H1 (cell line): ENCODE measurements at regions not wholly inside any gene's neighbourhood (a gene's known extent, or its start where the extent isn't known, plus 50 kb on each side); places are given as distances from the start of the nearest gene placed in this dataset.

Source experiments
- CTCF ChIA-PET: fragments of 300-600 bp; sonication (Branson Sonifier 250); formaldehyde crosslinking; loops from one replicate; lab custom pipeline; 2021; ENCODE audit not compliant: partially characterized antibody; lab: Charles Lee
- POLR2A ChIA-PET: fragments of 300-600 bp; sonication (Branson Sonifier 250); formaldehyde crosslinking; loops from one replicate; lab custom pipeline; 2021; ENCODE audit warnings: inconsistent platforms; ENCODE audit not compliant: partially characterized antibody; lab: Charles Lee
- DNase-seq, 2 experiments: peaks; one replicate each; pipeline versions ENCODE4 v3.0.0 to v3.0.0-alpha.2; 2010 to 2022; ENCODE audit warnings: low spot score in 2 of 2, low read depth in 1 of 2, mixed read lengths in 1 of 2
- FAIRE-seq: peaks from 2 replicates; lab custom pipeline; 2011; peaks lifted over from hg19 to GRCh38; lab: Jason Lieb, UNC
- H2AFZ ChIP-seq: 2 replicates; pipeline ENCODE4 v1.8.1; 2012; ENCODE audit warnings: low read length, inconsistent platforms
- H2AK5ac ChIP-seq: 2 replicates; pipeline ENCODE4 v1.6.1; 2013; ENCODE audit warnings: low read depth, low read length
- H2BK120ac ChIP-seq: replicated peaks from 2 replicates; pipeline ENCODE3; 2013; ENCODE audit warnings: low read depth, low read length, inconsistent platforms
- H2BK12ac ChIP-seq: 2 replicates; pipeline ENCODE4 v1.6.1; 2013; ENCODE audit warnings: low read depth, low read length
- H2BK15ac ChIP-seq: 2 replicates; pipeline ENCODE4 v1.6.1; 2013; ENCODE audit warnings: low read length
- H2BK20ac ChIP-seq: 2 replicates; pipeline ENCODE4 v1.6.1; 2013; ENCODE audit warnings: low read length
- H2BK5ac ChIP-seq: 2 replicates; pipeline ENCODE4 v1.6.1; 2013; ENCODE audit warnings: low read depth, low read length
- H3K14ac ChIP-seq: 2 replicates; pipeline ENCODE4 v1.6.1; 2013; ENCODE audit warnings: inconsistent platforms; ENCODE audit not compliant: insufficient read length
- H3K18ac ChIP-seq: 2 replicates; pipeline ENCODE4 v1.6.1; 2013; ENCODE audit warnings: low read length; ENCODE audit errors: extremely low read depth
- H3K23ac ChIP-seq: 2 replicates; pipeline ENCODE4 v1.6.1; 2013; ENCODE audit warnings: inconsistent platforms; ENCODE audit not compliant: insufficient read length
- H3K23me2 ChIP-seq: 2 replicates; pipeline ENCODE4 v1.6.1; 2013; ENCODE audit warnings: low read depth, low read length
- H3K27ac ChIP-seq: 2 replicates; pipeline ENCODE4 v1.6.1; 2011; ENCODE audit warnings: low read depth, low read length, inconsistent platforms
- H3K27me3 ChIP-seq, 4 experiments: replicated peaks in 1 of 4; 1 replicate in 1 of 4; 2 replicates in 3 of 4; pipeline versions ENCODE4 v1.6.1 to v1.8.1; 2011 to 2013; ENCODE audit warnings: low read length in 3 of 4, mild to moderate bottlenecking in 3 of 4, inconsistent platforms in 2 of 4, mixed read lengths in 2 of 4, moderate library complexity in 1 of 4; ENCODE audit not compliant: control insufficient read depth in 3 of 4, insufficient read depth in 3 of 4; ENCODE audit errors: extremely low read depth in 1 of 4
- H3K36me3 ChIP-seq, 4 experiments: 2 replicates each; pipeline versions ENCODE4 v1.6.1 to v1.8.1; 2011 to 2013; ENCODE audit warnings: mild to moderate bottlenecking in 4 of 4, low read length in 3 of 4, moderate library complexity in 2 of 4, control low read depth in 1 of 4, inconsistent platforms in 1 of 4; ENCODE audit not compliant: insufficient read depth in 4 of 4, control insufficient read depth in 2 of 4
- H3K4ac ChIP-seq: replicated peaks from 2 replicates; pipeline ENCODE3; 2013; ENCODE audit warnings: low read length, low read depth, mixed read lengths, inconsistent platforms; ENCODE audit not compliant: insufficient read length
- H3K4me1 ChIP-seq, 4 experiments: replicated peaks in 1 of 4; 1 replicate in 1 of 4; 2 replicates in 3 of 4; pipeline versions ENCODE4 v1.6.1 to v1.8.1; 2011 to 2013; ENCODE audit warnings: low read length in 3 of 4, inconsistent platforms in 2 of 4, mixed read lengths in 1 of 4; ENCODE audit not compliant: insufficient read depth in 4 of 4, control insufficient read depth in 3 of 4
- H3K4me2 ChIP-seq, 2 experiments: 2 replicates each; pipeline versions ENCODE4 v1.6.1 to v1.8.1; 2011 to 2013; ENCODE audit warnings: low read depth in 2 of 2, low read length in 2 of 2, control low read depth in 1 of 2, inconsistent platforms in 1 of 2, mild to moderate bottlenecking in 1 of 2; ENCODE audit not compliant: insufficient read depth in 1 of 2
- H3K4me3 ChIP-seq, 4 experiments: fragments of 200-600, 300-600 bp in 1 of 4; sonication (generic), shearing (Covaris generic), sonication (Bioruptor Twin) in 1 of 4; 2 replicates each; pipeline versions ENCODE4 v1.5.1 to v1.8.1; 2011 to 2016; ENCODE audit warnings: low read length in 4 of 4, low read depth in 3 of 4, control low read depth in 2 of 4, inconsistent platforms in 2 of 4, mild to moderate bottlenecking in 2 of 4, mixed read lengths in 1 of 4, moderate library complexity in 1 of 4; ENCODE audit not compliant: insufficient read depth in 2 of 4; ENCODE audit errors: extremely low read depth in 1 of 4
- H3K56ac ChIP-seq: replicated peaks from 2 replicates; pipeline ENCODE3; 2013; ENCODE audit warnings: low read depth, mild to moderate bottlenecking, mixed read lengths, low read length, inconsistent platforms; ENCODE audit not compliant: insufficient read length
- H3K79me1 ChIP-seq: 2 replicates; pipeline ENCODE4 v1.6.1; 2013; ENCODE audit warnings: low read depth, low read length, control low read depth
- H3K79me2 ChIP-seq, 2 experiments: 2 replicates each; pipeline versions ENCODE4 v1.6.1 to v1.8.1; 2012 to 2013; ENCODE audit warnings: low read length in 2 of 2, mild to moderate bottlenecking in 2 of 2, inconsistent platforms in 1 of 2; ENCODE audit not compliant: insufficient read depth in 2 of 2, control insufficient read depth in 1 of 2
- H3K9ac ChIP-seq, 4 experiments: replicated peaks in 1 of 4; 1 replicate in 1 of 4; 2 replicates in 3 of 4; pipeline versions ENCODE4 v1.6.1 to v1.8.1; 2011 to 2013; ENCODE audit warnings: low read depth in 3 of 4, low read length in 3 of 4, control low read depth in 2 of 4, mild to moderate bottlenecking in 2 of 4, moderate library complexity in 2 of 4, inconsistent platforms in 1 of 4; ENCODE audit errors: extremely low read depth in 1 of 4
- H3K9me3 ChIP-seq, 2 experiments: 2 replicates each; pipeline versions ENCODE4 v1.6.1 to v1.8.1; 2012 to 2013; ENCODE audit warnings: mild to moderate bottlenecking in 2 of 2, moderate library complexity in 2 of 2, control low read depth in 1 of 2, inconsistent platforms in 1 of 2, low read depth in 1 of 2, low read length in 1 of 2, mixed read lengths in 1 of 2; ENCODE audit not compliant: insufficient read depth in 2 of 2
- H4K20me1 ChIP-seq, 2 experiments: replicated peaks in 1 of 2; 2 replicates each; pipeline versions ENCODE3 to v1.8.1; 2011 to 2013; ENCODE audit warnings: inconsistent platforms in 2 of 2, low read length in 2 of 2, mild to moderate bottlenecking in 1 of 2; ENCODE audit not compliant: insufficient read depth in 2 of 2, control insufficient read depth in 1 of 2
- H4K5ac ChIP-seq: 2 replicates; pipeline ENCODE4 v1.6.1; 2013; ENCODE audit warnings: low read length, low read depth, mixed read lengths, inconsistent platforms; ENCODE audit not compliant: insufficient read length
- H4K8ac ChIP-seq: 2 replicates; pipeline ENCODE4 v1.8.0; 2013; ENCODE audit warnings: mild to moderate bottlenecking, moderate library complexity, low read length, inconsistent platforms; ENCODE audit not compliant: insufficient read depth; ENCODE audit errors: extremely low read depth
- H4K91ac ChIP-seq: replicated peaks from 2 replicates; pipeline ENCODE3; 2013; ENCODE audit warnings: low read length, mixed read lengths, inconsistent platforms; ENCODE audit not compliant: insufficient read length
- CHD2 ChIP-seq: IDR thresholded peaks from 2 replicates; pipeline ENCODE4 v1.6.1; 2012; ENCODE audit warnings: low read length, improper control_type of control experiment
- CTBP2 ChIP-seq: IDR thresholded peaks from 2 replicates; pipeline ENCODE4 v1.7.0; 2011; ENCODE audit warnings: borderline replicate concordance, mild to moderate bottlenecking, moderate library complexity, mixed read lengths, low read length; ENCODE audit not compliant: insufficient read depth, insufficient read length
- EP300 ChIP-seq, 2 experiments: IDR thresholded peaks; 1 replicate in 1 of 2; 2 replicates in 1 of 2; pipeline ENCODE4 v1.6.1; 2011 to 2012; ENCODE audit warnings: low read depth in 2 of 2, low read length in 2 of 2, mild to moderate bottlenecking in 2 of 2, borderline replicate concordance in 1 of 2, inconsistent platforms in 1 of 2, moderate library complexity in 1 of 2
- HDAC2 ChIP-seq, 2 experiments: fragments of 300-600 bp in 1 of 2; sonication (generic) in 1 of 2; IDR thresholded peaks; 2 replicates each; pipeline ENCODE4 v1.6.1; 2011 to 2012; ENCODE audit warnings: low read depth in 2 of 2, low read length in 2 of 2, mild to moderate bottlenecking in 2 of 2, moderate library complexity in 2 of 2, borderline replicate concordance in 1 of 2, inconsistent platforms in 1 of 2
- RNF2 ChIP-seq: fragments of 200-900, 300-1000 bp; sonication (generic); IDR thresholded peaks from 2 replicates; pipeline ENCODE4 v1.7.1; 2016; ENCODE audit warnings: borderline replicate concordance, low read depth, mild to moderate bottlenecking, antibody characterized with exemption, low read length; ENCODE audit not compliant: poor library complexity, severe bottlenecking; ENCODE audit errors: missing control alignments
- SIX5 ChIP-seq: IDR thresholded peaks from 2 replicates; pipeline ENCODE4 v1.6.1; 2011; ENCODE audit warnings: mild to moderate bottlenecking, low read depth, low read length
- ZNF274 ChIP-seq: IDR thresholded peaks from 2 replicates; pipeline ENCODE4 v1.7.0; 2012; ENCODE audit warnings: low read length, borderline replicate concordance; ENCODE audit errors: extremely low read depth
- WGBS, 2 experiments: shearing (Covaris generic) in 1 of 2; methylation state at CpG; one replicate each; pipeline versions ENCODE4 v1.1.6 to v1.1.7; 2013 to 2015; ENCODE audit warnings: low lambda C conversion rate in 2 of 2, mixed read lengths in 2 of 2, inconsistent platforms in 1 of 2, low coverage in 1 of 2, missing lambda C conversion rate in 1 of 2; ENCODE audit not compliant: insufficient replicate concordance in 2 of 2, insufficient coverage in 1 of 2, insufficient read length in 1 of 2; ENCODE audit errors: extremely low coverage in 1 of 2, missing lambda C conversion rate in 1 of 2; 5-methylcytosine and 5-hydroxymethylcytosine counted together
- TF ChIP-seq, protein P1 (sequence below): IDR thresholded peaks from 2 replicates; pipeline ENCODE4 v1.6.1; 2012; ENCODE audit warnings: inconsistent platforms
- TF ChIP-seq, protein P2 (sequence below): IDR thresholded peaks from 2 replicates; pipeline ENCODE4 v1.6.1; 2012; ENCODE audit warnings: inconsistent platforms
- TF ChIP-seq, protein P3 (sequence below), 3 experiments: IDR thresholded peaks; 1 replicate in 2 of 3; 2 replicates in 1 of 3; pipeline versions ENCODE4 v1.5.1 to v1.6.1; 2011; ENCODE audit warnings: low read length in 3 of 3, mild to moderate bottlenecking in 3 of 3, inconsistent platforms in 2 of 3, low read depth in 1 of 3, moderate library complexity in 1 of 3; ENCODE audit not compliant: insufficient read depth in 1 of 3; ENCODE audit errors: control extremely low read depth in 1 of 3

DNA sequence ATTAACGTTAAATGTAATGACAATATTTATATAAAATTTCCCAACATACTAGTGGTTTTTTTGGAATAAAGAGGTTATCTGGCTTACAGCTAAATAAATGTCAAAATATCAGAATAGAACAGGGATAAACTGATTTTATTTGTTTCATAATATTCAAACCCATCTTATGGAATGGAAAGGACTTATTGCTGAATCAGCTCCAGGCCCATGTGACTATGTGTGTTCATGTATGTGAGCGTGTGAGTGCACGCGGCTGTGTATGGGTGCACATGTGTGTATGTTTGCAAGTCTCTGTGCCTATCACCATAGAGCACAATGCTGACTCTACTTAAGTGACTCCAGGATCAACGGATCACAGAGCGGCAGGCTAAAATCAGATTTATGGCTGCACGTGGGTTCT lies 392.3 kb upstream of the GRM7 start:
- no peaks in the 10 kb centered on the region for H3K79me2 ChIP-seq
- H3K4me1 ChIP-seq = no peaks in the 10 kb centered on the region
- no peak overlapping the region for H3K4me2 ChIP-seq
- POLR2A ChIA-PET = no interaction called here
- no peaks in the 10 kb centered on the region for H3K79me1 ChIP-seq
- H3K14ac ChIP-seq = no peak overlapping the region
- H3K23ac ChIP-seq = no peak overlapping the region
- no peak overlapping the region for H3K56ac ChIP-seq
- CTCF ChIA-PET = no interaction called here
- no peak overlapping the region for H2BK20ac ChIP-seq
- no peak overlapping the region for H2BK120ac ChIP-seq
- H4K91ac ChIP-seq = no peak overlapping the region
- H2BK5ac ChIP-seq = no peak overlapping the region
- no peak overlapping the region for H3K27ac ChIP-seq
- H3K9ac ChIP-seq = no peak overlapping the region
- no peaks in the 10 kb centered on the region for H4K20me1 ChIP-seq
- no peak for FAIRE-seq
- no peaks in the 10 kb centered on the region for H3K36me3 ChIP-seq
- H3K4me3 ChIP-seq = no peak overlapping the region
- no peak overlapping the region for H2BK12ac ChIP-seq
- H2BK15ac ChIP-seq = no peak overlapping the region
- H3K9me3 ChIP-seq = no peaks in the 10 kb centered on the region
- H3K18ac ChIP-seq = no peak overlapping the region
- no peaks in the 10 kb centered on the region; the same call in 1 of the 2 replicates for H3K23me2 ChIP-seq
- H2AFZ ChIP-seq = no peak overlapping the region
- H2AK5ac ChIP-seq = no peak overlapping the region
- H3K27me3 ChIP-seq = no peaks in the 10 kb centered on the region
- DNase-seq = no peak
- no peak overlapping the region for H4K5ac ChIP-seq
- WGBS, 2 experiments = 93% methylated on average over 7 of the region's 7 CpGs; no CpG with 5 or more reads in 1 of the 2 experiments
- no peak overlapping the region for H3K4ac ChIP-seq
- no peak overlapping the region for H4K8ac ChIP-seq
- TF ChIP-seq SIX5 = no peak
- TF ChIP-seq CHD2 = no peak
- TF ChIP-seq, protein P1, sequence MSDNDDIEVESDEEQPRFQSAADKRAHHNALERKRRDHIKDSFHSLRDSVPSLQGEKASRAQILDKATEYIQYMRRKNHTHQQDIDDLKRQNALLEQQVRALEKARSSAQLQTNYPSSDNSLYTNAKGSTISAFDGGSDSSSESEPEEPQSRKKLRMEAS = no peak
- no peak for TF ChIP-seq EP300 (IDR thresholded peaks at IDR 0.05; ENCODE audit: borderline replicate concordance in 1 of 2, low read depth in 2 of 2, low read length in 2 of 2)
- TF ChIP-seq CTBP2 = no peak
- TF ChIP-seq RNF2 = no peak
- TF ChIP-seq HDAC2 (IDR thresholded peaks at IDR 0.05; ENCODE audit: borderline replicate concordance in 1 of 2, low read depth in 2 of 2, low read length in 2 of 2) = no peak
- TF ChIP-seq, protein P2, sequence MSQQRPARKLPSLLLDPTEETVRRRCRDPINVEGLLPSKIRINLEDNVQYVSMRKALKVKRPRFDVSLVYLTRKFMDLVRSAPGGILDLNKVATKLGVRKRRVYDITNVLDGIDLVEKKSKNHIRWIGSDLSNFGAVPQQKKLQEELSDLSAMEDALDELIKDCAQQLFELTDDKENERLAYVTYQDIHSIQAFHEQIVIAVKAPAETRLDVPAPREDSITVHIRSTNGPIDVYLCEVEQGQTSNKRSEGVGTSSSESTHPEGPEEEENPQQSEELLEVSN = no peak
- no peak for TF ChIP-seq ZNF274
- TF ChIP-seq, protein P3, sequence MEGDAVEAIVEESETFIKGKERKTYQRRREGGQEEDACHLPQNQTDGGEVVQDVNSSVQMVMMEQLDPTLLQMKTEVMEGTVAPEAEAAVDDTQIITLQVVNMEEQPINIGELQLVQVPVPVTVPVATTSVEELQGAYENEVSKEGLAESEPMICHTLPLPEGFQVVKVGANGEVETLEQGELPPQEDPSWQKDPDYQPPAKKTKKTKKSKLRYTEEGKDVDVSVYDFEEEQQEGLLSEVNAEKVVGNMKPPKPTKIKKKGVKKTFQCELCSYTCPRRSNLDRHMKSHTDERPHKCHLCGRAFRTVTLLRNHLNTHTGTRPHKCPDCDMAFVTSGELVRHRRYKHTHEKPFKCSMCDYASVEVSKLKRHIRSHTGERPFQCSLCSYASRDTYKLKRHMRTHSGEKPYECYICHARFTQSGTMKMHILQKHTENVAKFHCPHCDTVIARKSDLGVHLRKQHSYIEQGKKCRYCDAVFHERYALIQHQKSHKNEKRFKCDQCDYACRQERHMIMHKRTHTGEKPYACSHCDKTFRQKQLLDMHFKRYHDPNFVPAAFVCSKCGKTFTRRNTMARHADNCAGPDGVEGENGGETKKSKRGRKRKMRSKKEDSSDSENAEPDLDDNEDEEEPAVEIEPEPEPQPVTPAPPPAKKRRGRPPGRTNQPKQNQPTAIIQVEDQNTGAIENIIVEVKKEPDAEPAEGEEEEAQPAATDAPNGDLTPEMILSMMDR (IDR thresholded peaks at IDR 0.05; ENCODE audit: control extremely low read depth in 1 of 3, insufficient read depth in 1 of 3, low read depth in 1 of 3, low read length in 3 of 3) = no peak
